GM12872 (cell line): ENCODE measurements at regions not wholly inside any gene's neighbourhood (a gene's known extent, or its start where the extent isn't known, plus 50 kb on each side); places are given as distances from the start of the nearest gene placed in this dataset.

Experiments
- CTCF ChIP-seq: IDR thresholded peaks from 3 replicates; pipeline ENCODE4 v1.5.1; 2011; ENCODE audit warnings: low read depth, mild to moderate bottlenecking, low read length, moderate library complexity; ENCODE audit not compliant: insufficient read depth

GRCh38 chr3:18789734-18790133, 358.6 kb upstream of the KCNH8 start:
- TF ChIP-seq CTCF: no peak

GRCh38 chr3:18787441-18787840, 360.9 kb upstream of the KCNH8 start:
- no peak for TF ChIP-seq CTCF

- no peak for TF ChIP-seq CTCF
These were observed 361.5 kb upstream of the KCNH8 start for GRCh38 chr3:18786650-18787323.

GRCh38 chr3:18782191-18782590, 357.1 kb upstream of the SATB1 start:
- TF ChIP-seq CTCF: no peak

- TF ChIP-seq CTCF: no peak
These were observed 355.8 kb upstream of the SATB1 start for GRCh38 chr3:18780959-18781358.

- TF ChIP-seq CTCF: no peak
These were observed 354.6 kb upstream of the SATB1 start for GRCh38 chr3:18779704-18780103.

GRCh38 chr3:18778598-18778997, 353.5 kb upstream of the SATB1 start:
- TF ChIP-seq CTCF: no peak
